H1 (cell line): ENCODE measurements at regions not wholly inside any gene's neighbourhood (a gene's known extent, or its start where the extent isn't known, plus 50 kb on each side); places are given as distances from the start of the nearest gene placed in this dataset.

Source experiments
- CTCF ChIA-PET: fragments of 300-600 bp; sonication (Branson Sonifier 250); formaldehyde crosslinking; loops from one replicate; lab custom pipeline; 2021; ENCODE audit not compliant: partially characterized antibody; lab: Charles Lee
- POLR2A ChIA-PET: fragments of 300-600 bp; sonication (Branson Sonifier 250); formaldehyde crosslinking; loops from one replicate; lab custom pipeline; 2021; ENCODE audit warnings: inconsistent platforms; ENCODE audit not compliant: partially characterized antibody; lab: Charles Lee
- DNase-seq, 2 experiments: peaks; one replicate each; pipeline versions ENCODE4 v3.0.0 to v3.0.0-alpha.2; 2010 to 2022; ENCODE audit warnings: low spot score in 2 of 2, low read depth in 1 of 2, mixed read lengths in 1 of 2
- FAIRE-seq: peaks from 2 replicates; lab custom pipeline; 2011; peaks lifted over from hg19 to GRCh38; lab: Jason Lieb, UNC
- H2AFZ ChIP-seq: 2 replicates; pipeline ENCODE4 v1.8.1; 2012; ENCODE audit warnings: low read length, inconsistent platforms
- H2AK5ac ChIP-seq: 2 replicates; pipeline ENCODE4 v1.6.1; 2013; ENCODE audit warnings: low read depth, low read length
- H2BK120ac ChIP-seq: replicated peaks from 2 replicates; pipeline ENCODE3; 2013; ENCODE audit warnings: low read depth, low read length, inconsistent platforms
- H2BK12ac ChIP-seq: 2 replicates; pipeline ENCODE4 v1.6.1; 2013; ENCODE audit warnings: low read depth, low read length
- H2BK15ac ChIP-seq: 2 replicates; pipeline ENCODE4 v1.6.1; 2013; ENCODE audit warnings: low read length
- H2BK20ac ChIP-seq: 2 replicates; pipeline ENCODE4 v1.6.1; 2013; ENCODE audit warnings: low read length
- H2BK5ac ChIP-seq: 2 replicates; pipeline ENCODE4 v1.6.1; 2013; ENCODE audit warnings: low read depth, low read length
- H3K14ac ChIP-seq: 2 replicates; pipeline ENCODE4 v1.6.1; 2013; ENCODE audit warnings: inconsistent platforms; ENCODE audit not compliant: insufficient read length
- H3K18ac ChIP-seq: 2 replicates; pipeline ENCODE4 v1.6.1; 2013; ENCODE audit warnings: low read length; ENCODE audit errors: extremely low read depth
- H3K23ac ChIP-seq: 2 replicates; pipeline ENCODE4 v1.6.1; 2013; ENCODE audit warnings: inconsistent platforms; ENCODE audit not compliant: insufficient read length
- H3K23me2 ChIP-seq: 2 replicates; pipeline ENCODE4 v1.6.1; 2013; ENCODE audit warnings: low read depth, low read length
- H3K27ac ChIP-seq: 2 replicates; pipeline ENCODE4 v1.6.1; 2011; ENCODE audit warnings: low read depth, low read length, inconsistent platforms
- H3K27me3 ChIP-seq, 4 experiments: replicated peaks in 1 of 4; 1 replicate in 1 of 4; 2 replicates in 3 of 4; pipeline versions ENCODE4 v1.6.1 to v1.8.1; 2011 to 2013; ENCODE audit warnings: low read length in 3 of 4, mild to moderate bottlenecking in 3 of 4, inconsistent platforms in 2 of 4, mixed read lengths in 2 of 4, moderate library complexity in 1 of 4; ENCODE audit not compliant: control insufficient read depth in 3 of 4, insufficient read depth in 3 of 4; ENCODE audit errors: extremely low read depth in 1 of 4
- H3K36me3 ChIP-seq, 4 experiments: 2 replicates each; pipeline versions ENCODE4 v1.6.1 to v1.8.1; 2011 to 2013; ENCODE audit warnings: mild to moderate bottlenecking in 4 of 4, low read length in 3 of 4, moderate library complexity in 2 of 4, control low read depth in 1 of 4, inconsistent platforms in 1 of 4; ENCODE audit not compliant: insufficient read depth in 4 of 4, control insufficient read depth in 2 of 4
- H3K4ac ChIP-seq: replicated peaks from 2 replicates; pipeline ENCODE3; 2013; ENCODE audit warnings: low read length, low read depth, mixed read lengths, inconsistent platforms; ENCODE audit not compliant: insufficient read length
- H3K4me1 ChIP-seq, 4 experiments: replicated peaks in 1 of 4; 1 replicate in 1 of 4; 2 replicates in 3 of 4; pipeline versions ENCODE4 v1.6.1 to v1.8.1; 2011 to 2013; ENCODE audit warnings: low read length in 3 of 4, inconsistent platforms in 2 of 4, mixed read lengths in 1 of 4; ENCODE audit not compliant: insufficient read depth in 4 of 4, control insufficient read depth in 3 of 4
- H3K4me2 ChIP-seq, 2 experiments: 2 replicates each; pipeline versions ENCODE4 v1.6.1 to v1.8.1; 2011 to 2013; ENCODE audit warnings: low read depth in 2 of 2, low read length in 2 of 2, control low read depth in 1 of 2, inconsistent platforms in 1 of 2, mild to moderate bottlenecking in 1 of 2; ENCODE audit not compliant: insufficient read depth in 1 of 2
- H3K4me3 ChIP-seq, 4 experiments: fragments of 200-600, 300-600 bp in 1 of 4; sonication (generic), shearing (Covaris generic), sonication (Bioruptor Twin) in 1 of 4; 2 replicates each; pipeline versions ENCODE4 v1.5.1 to v1.8.1; 2011 to 2016; ENCODE audit warnings: low read length in 4 of 4, low read depth in 3 of 4, control low read depth in 2 of 4, inconsistent platforms in 2 of 4, mild to moderate bottlenecking in 2 of 4, mixed read lengths in 1 of 4, moderate library complexity in 1 of 4; ENCODE audit not compliant: insufficient read depth in 2 of 4; ENCODE audit errors: extremely low read depth in 1 of 4
- H3K56ac ChIP-seq: replicated peaks from 2 replicates; pipeline ENCODE3; 2013; ENCODE audit warnings: low read depth, mild to moderate bottlenecking, mixed read lengths, low read length, inconsistent platforms; ENCODE audit not compliant: insufficient read length
- H3K79me1 ChIP-seq: 2 replicates; pipeline ENCODE4 v1.6.1; 2013; ENCODE audit warnings: low read depth, low read length, control low read depth
- H3K79me2 ChIP-seq, 2 experiments: 2 replicates each; pipeline versions ENCODE4 v1.6.1 to v1.8.1; 2012 to 2013; ENCODE audit warnings: low read length in 2 of 2, mild to moderate bottlenecking in 2 of 2, inconsistent platforms in 1 of 2; ENCODE audit not compliant: insufficient read depth in 2 of 2, control insufficient read depth in 1 of 2
- H3K9ac ChIP-seq, 4 experiments: replicated peaks in 1 of 4; 1 replicate in 1 of 4; 2 replicates in 3 of 4; pipeline versions ENCODE4 v1.6.1 to v1.8.1; 2011 to 2013; ENCODE audit warnings: low read depth in 3 of 4, low read length in 3 of 4, control low read depth in 2 of 4, mild to moderate bottlenecking in 2 of 4, moderate library complexity in 2 of 4, inconsistent platforms in 1 of 4; ENCODE audit errors: extremely low read depth in 1 of 4
- H3K9me3 ChIP-seq, 2 experiments: 2 replicates each; pipeline versions ENCODE4 v1.6.1 to v1.8.1; 2012 to 2013; ENCODE audit warnings: mild to moderate bottlenecking in 2 of 2, moderate library complexity in 2 of 2, control low read depth in 1 of 2, inconsistent platforms in 1 of 2, low read depth in 1 of 2, low read length in 1 of 2, mixed read lengths in 1 of 2; ENCODE audit not compliant: insufficient read depth in 2 of 2
- H4K20me1 ChIP-seq, 2 experiments: replicated peaks in 1 of 2; 2 replicates each; pipeline versions ENCODE3 to v1.8.1; 2011 to 2013; ENCODE audit warnings: inconsistent platforms in 2 of 2, low read length in 2 of 2, mild to moderate bottlenecking in 1 of 2; ENCODE audit not compliant: insufficient read depth in 2 of 2, control insufficient read depth in 1 of 2
- H4K5ac ChIP-seq: 2 replicates; pipeline ENCODE4 v1.6.1; 2013; ENCODE audit warnings: low read length, low read depth, mixed read lengths, inconsistent platforms; ENCODE audit not compliant: insufficient read length
- H4K8ac ChIP-seq: 2 replicates; pipeline ENCODE4 v1.8.0; 2013; ENCODE audit warnings: mild to moderate bottlenecking, moderate library complexity, low read length, inconsistent platforms; ENCODE audit not compliant: insufficient read depth; ENCODE audit errors: extremely low read depth
- H4K91ac ChIP-seq: replicated peaks from 2 replicates; pipeline ENCODE3; 2013; ENCODE audit warnings: low read length, mixed read lengths, inconsistent platforms; ENCODE audit not compliant: insufficient read length
- BACH1 ChIP-seq: IDR thresholded peaks from 2 replicates; pipeline ENCODE4 v1.6.1; 2012; ENCODE audit warnings: low read length, improper control_type of control experiment
- CBX8 ChIP-seq: fragments of 300-800, 300-1000 bp; sonication (generic); IDR thresholded peaks from 2 replicates; pipeline ENCODE4 v1.7.1; 2016; ENCODE audit warnings: low read depth, low read length, borderline replicate concordance
- GTF2F1 ChIP-seq: IDR thresholded peaks from 2 replicates; pipeline ENCODE4 v1.6.1; 2012; ENCODE audit warnings: low read depth, low read length, improper control_type of control experiment, borderline replicate concordance
- HDAC6 ChIP-seq: IDR thresholded peaks from one replicate; pipeline ENCODE4 v1.7.1; 2012; ENCODE audit warnings: low read depth, mild to moderate bottlenecking, inconsistent platforms, low read length, moderate library complexity
- POLR2AphosphoS5 ChIP-seq: IDR thresholded peaks from 2 replicates; pipeline ENCODE4 v1.6.1; 2011; ENCODE audit warnings: low read depth, low read length
- RXRA ChIP-seq: IDR thresholded peaks from 2 replicates; pipeline ENCODE4 v1.6.1; 2011; ENCODE audit warnings: low read depth, mild to moderate bottlenecking, low read length, moderate library complexity; ENCODE audit not compliant: insufficient read depth
- SAP30 ChIP-seq: fragments of 300-600 bp; sonication (generic); IDR thresholded peaks from 2 replicates; pipeline ENCODE4 v1.7.1; 2012; ENCODE audit warnings: low read length, moderate library complexity, mild to moderate bottlenecking, inconsistent platforms; ENCODE audit not compliant: insufficient read depth, insufficient replicate concordance
- SIX5 ChIP-seq: IDR thresholded peaks from 2 replicates; pipeline ENCODE4 v1.6.1; 2011; ENCODE audit warnings: mild to moderate bottlenecking, low read depth, low read length
- SP4 ChIP-seq: IDR thresholded peaks from 2 replicates; pipeline ENCODE4 v1.6.1; 2012; ENCODE audit warnings: low read length, inconsistent platforms
- WGBS, 2 experiments: shearing (Covaris generic) in 1 of 2; methylation state at CpG; one replicate each; pipeline versions ENCODE4 v1.1.6 to v1.1.7; 2013 to 2015; ENCODE audit warnings: low lambda C conversion rate in 2 of 2, mixed read lengths in 2 of 2, inconsistent platforms in 1 of 2, low coverage in 1 of 2, missing lambda C conversion rate in 1 of 2; ENCODE audit not compliant: insufficient replicate concordance in 2 of 2, insufficient coverage in 1 of 2, insufficient read length in 1 of 2; ENCODE audit errors: extremely low coverage in 1 of 2, missing lambda C conversion rate in 1 of 2; 5-methylcytosine and 5-hydroxymethylcytosine counted together

GRCh38 chr15:92224843-92225242, 168.8 kb upstream of the ST8SIA2 start:
- Histone ChIP-seq H3K4me1 (no peaks in the 10 kb centered on the region), H3K14ac (no peak overlapping the region), H4K5ac (no peak overlapping the region), H4K91ac (no peak overlapping the region), H3K27ac (no peak overlapping the region), H2AFZ (no peak overlapping the region), H3K23me2 (no peaks in the 10 kb centered on the region), H3K36me3 (no peaks in the 10 kb centered on the region), H2BK5ac (no peak overlapping the region), H3K23ac (no peak overlapping the region), H3K56ac (no peak overlapping the region), H3K9ac (no peak overlapping the region), H3K79me1 (no peaks in the 10 kb centered on the region), H2BK20ac (no peak overlapping the region), H3K4ac (no peak overlapping the region), H3K4me3 (no peak overlapping the region), H2BK120ac (no peak overlapping the region), H2BK12ac (no peak overlapping the region), H4K20me1 (no peaks in the 10 kb centered on the region), H2BK15ac (no peak overlapping the region), H4K8ac (no peak overlapping the region), H3K9me3 (0 out of 4 replicates have a peak, but pooled peaks cover 0 to 2% of the 10 kb centered on the region in 2 experiments), H2AK5ac (no peak overlapping the region), H3K27me3 (no peaks in the 10 kb centered on the region), H3K18ac (no peak overlapping the region), H3K4me2 (no peak overlapping the region), H3K79me2 (no peaks in the 10 kb centered on the region)
- POLR2A ChIA-PET: no interaction called here
- 89% methylated on average over 2 of the region's 2 CpGs; no CpG with 5 or more reads in 1 of the 2 experiments for WGBS, 2 experiments
- no peak for DNase-seq
- no peak for TF ChIP-seq HDAC6
- no peak for TF ChIP-seq RXRA
- no peak for TF ChIP-seq SIX5
- no peak for TF ChIP-seq GTF2F1
- TF ChIP-seq SAP30: no peak
- no peak for TF ChIP-seq POLR2AphosphoS5
- no peak for TF ChIP-seq CBX8
- TF ChIP-seq BACH1: no peak
- no peak for TF ChIP-seq SP4
- no peak for FAIRE-seq
- CTCF ChIA-PET: interaction anchor here (1.0 to 6.1 kb wide), 9 partner anchors 11 to 152 kb away, joined by 3 to 71 read pairs (median 4); no protein-coding TSS in a partner anchor
